Liver (tissue), 8 donors: ENCODE measurements at regions not wholly inside any gene's neighbourhood (a gene's known extent, or its start where the extent isn't known, plus 50 kb on each side); places are given as distances from the start of the nearest gene placed in this dataset.
A peak's percentile ranks its signal among the peaks of the same experiment; 100 is the strongest.

ENCODE experiments used
- DNase-seq: peaks from one replicate; pipeline ENCODE4 v3.0.0-alpha.2; 2017; ENCODE audit warnings: low spot score
- H3K27ac ChIP-seq, 2 donors: one replicate each; pipeline ENCODE4 v1.7.0; 2013; ENCODE audit warnings: inconsistent platforms in 2 of 2, low read length in 2 of 2, control low read depth in 1 of 2, low read depth in 1 of 2, mild to moderate bottlenecking in 1 of 2
- H3K27me3 ChIP-seq, 4 donors: one replicate each; pipeline versions ENCODE4 v1.6.1 to v1.7.0; 2013; ENCODE audit warnings: low read length in 3 of 4, inconsistent platforms in 1 of 4, mild to moderate bottlenecking in 1 of 4, moderate library complexity in 1 of 4; ENCODE audit not compliant: control insufficient read depth in 4 of 4, insufficient read depth in 4 of 4
- H3K36me3 ChIP-seq, 4 donors: one replicate each; pipeline versions ENCODE4 v1.6.1 to v1.7.0; 2013; ENCODE audit warnings: low read length in 3 of 4, mild to moderate bottlenecking in 3 of 4, low read depth in 1 of 4, moderate library complexity in 1 of 4; ENCODE audit not compliant: control insufficient read depth in 4 of 4, insufficient read depth in 3 of 4
- H3K4me1 ChIP-seq, 4 donors: one replicate each; pipeline versions ENCODE4 v1.6.1 to v1.7.0; 2013; ENCODE audit warnings: low read length in 3 of 4, mild to moderate bottlenecking in 3 of 4, moderate library complexity in 1 of 4; ENCODE audit not compliant: control insufficient read depth in 4 of 4, insufficient read depth in 4 of 4
- H3K4me3 ChIP-seq, 3 donors: one replicate each; pipeline versions ENCODE4 v1.6.1 to v1.7.0; 2013; ENCODE audit warnings: low read length in 3 of 3, control low read depth in 1 of 3, low read depth in 1 of 3, mild to moderate bottlenecking in 1 of 3
- H3K9ac ChIP-seq, 2 donors: one replicate each; pipeline ENCODE4 v1.7.0; 2013; ENCODE audit warnings: low read length in 2 of 2, mild to moderate bottlenecking in 2 of 2, moderate library complexity in 2 of 2, control low read depth in 1 of 2, low read depth in 1 of 2
- H3K9me3 ChIP-seq, 4 donors: one replicate each; pipeline versions ENCODE4 v1.6.1 to v1.7.0; 2013; ENCODE audit warnings: low read length in 3 of 4; ENCODE audit not compliant: control insufficient read depth in 4 of 4
- CTCF ChIP-seq: fragments of 150-350 bp; IDR thresholded peaks from 2 replicates; pipeline ENCODE4 v1.5.1; 2017; ENCODE audit warnings: improper control_type of control experiment, low read depth, low read length; ENCODE audit not compliant: missing input control
- EGR1 ChIP-seq, 2 donors: IDR thresholded peaks; 2 replicates each; pipeline ENCODE4 v1.6.1; 2016 to 2018; ENCODE audit warnings: antibody characterized with exemption in 2 of 2, low read depth in 2 of 2
- FOXA1 ChIP-seq: IDR thresholded peaks from 2 replicates; pipeline ENCODE4 v1.6.1; 2016; ENCODE audit warnings: antibody characterized with exemption
- GABPA ChIP-seq, 2 donors: IDR thresholded peaks in 1 of 2; conservative IDR thresholded peaks in 1 of 2; 2 replicates each; pipeline ENCODE4 v1.6.1; 2016; ENCODE audit warnings: antibody characterized with exemption in 2 of 2, mild to moderate bottlenecking in 1 of 2, moderate library complexity in 1 of 2
- HNF4A ChIP-seq, 2 donors: conservative IDR thresholded peaks; 2 replicates each; pipeline ENCODE4 v1.6.1; 2016; ENCODE audit warnings: antibody characterized with exemption in 2 of 2, mild to moderate bottlenecking in 2 of 2
- HNF4G ChIP-seq: IDR thresholded peaks from 2 replicates; pipeline ENCODE4 v1.6.1; 2016; ENCODE audit warnings: antibody characterized with exemption
- JUND ChIP-seq, 2 donors: IDR thresholded peaks; 2 replicates each; pipeline ENCODE4 v1.6.1; 2016; ENCODE audit warnings: antibody characterized with exemption in 2 of 2
- MAX ChIP-seq: IDR thresholded peaks from 2 replicates; pipeline ENCODE4 v1.6.1; 2016; ENCODE audit warnings: antibody characterized with exemption
- NR2F2 ChIP-seq: IDR thresholded peaks from 2 replicates; pipeline ENCODE4 v1.6.1; 2016; ENCODE audit warnings: antibody characterized with exemption
- RAD21 ChIP-seq, 2 donors: IDR thresholded peaks; 2 replicates each; pipeline ENCODE4 v1.6.1; 2016; ENCODE audit warnings: antibody characterized with exemption in 2 of 2, mild to moderate bottlenecking in 2 of 2
- REST ChIP-seq: IDR thresholded peaks from 2 replicates; pipeline ENCODE4 v1.6.1; 2016; ENCODE audit warnings: antibody characterized with exemption, mild to moderate bottlenecking
- RXRA ChIP-seq, 2 donors: IDR thresholded peaks; 2 replicates each; pipeline ENCODE4 v1.6.1; 2017 to 2018; ENCODE audit warnings: antibody characterized with exemption in 2 of 2, mild to moderate bottlenecking in 1 of 2
- SP1 ChIP-seq: IDR thresholded peaks from 2 replicates; pipeline ENCODE4 v1.6.1; 2018; ENCODE audit warnings: antibody characterized with exemption, mild to moderate bottlenecking
- TAF1 ChIP-seq: conservative IDR thresholded peaks from 2 replicates; pipeline ENCODE4 v1.6.1; 2016; ENCODE audit warnings: antibody characterized with exemption, mild to moderate bottlenecking
- YY1 ChIP-seq: IDR thresholded peaks from 2 replicates; pipeline ENCODE4 v1.6.1; 2016; ENCODE audit warnings: antibody characterized with exemption, mild to moderate bottlenecking
- ZBTB33 ChIP-seq: IDR thresholded peaks from 2 replicates; pipeline ENCODE4 v1.6.1; 2016; ENCODE audit warnings: antibody characterized with exemption
- WGBS: extraction: QIAGEN DNeasy Blood & Tissue Kit; methylation state at CpG from one replicate; pipeline ENCODE4 v1.1.7; 2013; 5-methylcytosine and 5-hydroxymethylcytosine counted together
- donor health status: healthy.
- donor health status: healthy.
- donor health status: healthy.
- donor health status: healthy.
- donor health status: healthy.

GRCh38 chr19:46945694-46946489, 73.7 kb upstream of the NPAS1 start:
- H3K27ac ChIP-seq, result peak overlapping the region; percentile 79 to 91
- WGBS, result 51% methylated on average over 8 of the region's 8 CpGs
- H3K36me3 ChIP-seq, result no peaks in the 10 kb centered on the region
- no peak overlapping the region for H3K4me3 ChIP-seq
- H3K27me3 ChIP-seq, result no peaks in the 10 kb centered on the region
- TF ChIP-seq SP1, result peak; percentile 34
- TF ChIP-seq REST, result no peak
- TF ChIP-seq RXRA (IDR thresholded peaks at IDR 0.05), result peak in 1 of 2 donors; percentile 30
- TF ChIP-seq RAD21 (IDR thresholded peaks at IDR 0.05), result peak; percentile 6 to 8
- TF ChIP-seq YY1, result peak; percentile 18
- TF ChIP-seq HNF4A (conservative IDR thresholded peaks at IDR 0.05), result peak; percentile 62 to 65
- peak in 1 of 2 donors; percentile 7 for TF ChIP-seq GABPA (IDR thresholded peaks at IDR 0.05 in 1 of 2, conservative IDR thresholded peaks at IDR 0.05 in 1 of 2)
- no peak for TF ChIP-seq CTCF
- peak overlapping the region in 1 of 2 donors; percentile 9 for H3K9ac ChIP-seq
- H3K9me3 ChIP-seq, result no peaks in the 10 kb centered on the region
- no peak for DNase-seq
- H3K4me1 ChIP-seq, result peaks cover 20 to 74% (median 62%) of the 10 kb centered on the region in 4 donors

- no peak for DNase-seq
- TF ChIP-seq EGR1 (IDR thresholded peaks at IDR 0.05; ENCODE audit: low read depth in 2 of 2), result peak in 1 of 2 donors; percentile 32
- peak; percentile 69 to 77 for TF ChIP-seq RXRA (IDR thresholded peaks at IDR 0.05)
- peak; percentile 65 for TF ChIP-seq MAX
- TF ChIP-seq HNF4A (conservative IDR thresholded peaks at IDR 0.05), result peak; percentile 75 to 84
- peak; percentile 63 for TF ChIP-seq YY1
- peak; percentile 38 for TF ChIP-seq ZBTB33
- no peak for TF ChIP-seq TAF1
- TF ChIP-seq REST, result peak; percentile 32
- peak; percentile 94 for TF ChIP-seq NR2F2
- no peak for TF ChIP-seq JUND (IDR thresholded peaks at IDR 0.05)
- TF ChIP-seq FOXA1, result no peak
- peak; percentile 10 for TF ChIP-seq HNF4G
- TF ChIP-seq RAD21 (IDR thresholded peaks at IDR 0.05), result peak; percentile 25 to 26
Measured at GRCh38 chr19:46946611-46947238, 72.9 kb upstream of the NPAS1 start.

More at GRCh38 chr19:46946611-46947238, 72.9 kb upstream of the NPAS1 start:
- WGBS, result 74% methylated on average over 4 of the region's 4 CpGs
- Histone ChIP-seq H3K27ac (peak overlapping the region; percentile 43 to 69), H3K4me1 (peaks cover 27 to 82% (median 70%) of the 10 kb centered on the region in 4 donors), H3K27me3 (no peaks in the 10 kb centered on the region), H3K9ac (no peak overlapping the region), H3K4me3 (no peak overlapping the region), H3K36me3 (no peaks in the 10 kb centered on the region), H3K9me3 (no peaks in the 10 kb centered on the region)
